Middle frontal gyrus (tissue), 1 donor: ENCODE measurements at regions not wholly inside any gene's neighbourhood (a gene's known extent, or its start where the extent isn't known, plus 50 kb on each side); places are given as distances from the start of the nearest gene placed in this dataset.

Experiments used
- DNase-seq: peaks from one replicate; pipeline ENCODE4 v3.0.0-alpha.2; 2015; ENCODE audit warnings: low spot score; ENCODE audit errors: extremely low spot score

DNA sequence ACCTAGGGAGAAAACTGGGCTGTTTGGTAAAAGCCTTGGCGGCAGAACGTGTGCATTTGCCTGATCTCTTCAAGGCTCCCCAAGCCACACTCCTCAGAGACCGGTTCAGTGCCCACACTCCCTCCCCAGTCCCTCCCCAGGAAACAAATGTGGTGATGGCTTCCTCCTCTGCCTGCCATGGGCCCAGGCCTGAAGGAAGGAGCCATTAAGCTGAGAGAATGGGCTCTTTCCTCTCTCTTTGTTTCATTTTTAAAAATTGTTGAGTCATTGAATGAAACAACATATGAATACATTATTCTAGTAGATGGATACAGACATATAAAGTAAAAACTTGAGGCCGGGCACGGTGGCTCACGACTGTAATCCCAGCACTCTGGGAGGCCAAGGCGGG lies 50.6 kb upstream of the YWHAQ start:
- no peak for DNase-seq

DNA sequence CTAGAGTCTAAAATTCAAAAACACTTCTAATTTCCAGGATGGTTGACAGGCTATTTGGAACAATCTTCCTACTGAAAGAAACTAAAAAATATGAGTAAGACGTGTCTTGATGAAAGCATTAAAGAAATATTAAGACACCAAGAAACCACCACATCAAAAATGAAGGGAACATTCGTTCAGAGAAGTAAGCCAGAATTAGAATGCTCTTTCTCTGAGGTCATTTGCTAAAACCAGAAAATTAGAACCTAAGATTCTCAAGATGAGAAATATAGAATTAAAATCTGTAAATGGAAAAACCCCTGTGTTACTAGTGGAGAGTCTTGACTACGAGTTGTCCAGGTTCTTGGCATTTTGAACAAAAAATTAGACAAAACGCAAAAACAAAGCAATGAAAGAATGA lies 54.8 kb upstream of the YWHAQ start:
- no peak for DNase-seq

- DNase-seq = no peak
These were observed 55.3 kb upstream of the YWHAQ start for GRCh38 chr2:9686061-9686460.

DNA sequence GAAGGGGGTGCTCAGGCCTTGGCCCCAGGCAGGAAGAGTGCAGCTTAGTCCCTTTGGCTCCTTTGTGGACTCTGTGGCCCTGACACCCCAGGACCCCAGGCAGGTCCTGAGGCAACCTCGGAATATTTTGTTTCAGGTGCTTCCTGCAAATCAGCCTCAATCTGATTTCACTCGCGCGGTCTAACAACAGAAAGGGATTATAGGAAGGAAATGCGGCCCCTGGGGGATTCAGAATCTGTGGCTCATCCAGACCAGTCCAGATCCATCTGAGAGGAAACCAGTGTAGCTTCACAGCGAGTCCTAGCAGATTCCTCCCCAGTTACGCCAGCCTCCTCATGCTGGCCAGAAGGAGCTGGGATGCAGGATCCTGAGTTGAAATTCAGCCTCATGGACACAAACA lies 59.5 kb upstream of the YWHAQ start:
- DNase-seq = no peak

- DNase-seq = no peak
These were observed 60.1 kb upstream of the YWHAQ start for GRCh38 chr2:9690716-9691498.

GRCh38 chr2:9692456-9693195 lies 61.8 kb upstream of the YWHAQ start:
- no peak for DNase-seq

- no peak for DNase-seq
These were observed 62.3 kb upstream of the YWHAQ start for GRCh38 chr2:9693196-9693491.

- no peak for DNase-seq
These were observed 62.8 kb upstream of the YWHAQ start for GRCh38 chr2:9693646-9694045.

DNA sequence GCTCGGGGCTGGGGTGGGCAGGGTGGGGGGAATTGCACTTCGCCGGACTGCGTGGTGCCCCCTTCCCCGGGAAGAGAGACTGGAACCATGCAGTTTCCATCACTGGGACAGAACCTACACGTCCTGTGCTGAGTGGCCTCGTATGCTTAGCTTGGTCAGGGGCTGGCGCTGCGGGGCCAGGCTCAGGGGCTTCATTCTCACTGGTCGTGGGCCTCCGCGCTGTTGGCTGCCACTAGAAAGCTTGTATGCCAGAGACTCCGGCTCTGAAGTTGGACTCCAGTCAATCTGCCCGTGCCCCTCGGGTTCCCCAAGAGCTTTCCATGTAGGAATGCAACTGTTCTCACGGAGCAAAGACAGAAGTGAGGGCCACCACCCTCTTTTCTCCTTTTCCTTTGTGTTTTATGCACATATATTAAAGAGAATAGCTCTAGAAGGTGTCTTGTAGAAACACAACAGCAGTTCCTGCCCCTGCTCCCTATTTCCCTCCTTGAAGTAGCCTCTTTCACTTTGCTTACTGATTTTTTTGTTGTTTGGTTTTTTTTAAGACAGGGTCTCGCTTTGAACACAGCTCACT lies 64.0 kb upstream of the YWHAQ start:
- DNase-seq = no peak

DNA sequence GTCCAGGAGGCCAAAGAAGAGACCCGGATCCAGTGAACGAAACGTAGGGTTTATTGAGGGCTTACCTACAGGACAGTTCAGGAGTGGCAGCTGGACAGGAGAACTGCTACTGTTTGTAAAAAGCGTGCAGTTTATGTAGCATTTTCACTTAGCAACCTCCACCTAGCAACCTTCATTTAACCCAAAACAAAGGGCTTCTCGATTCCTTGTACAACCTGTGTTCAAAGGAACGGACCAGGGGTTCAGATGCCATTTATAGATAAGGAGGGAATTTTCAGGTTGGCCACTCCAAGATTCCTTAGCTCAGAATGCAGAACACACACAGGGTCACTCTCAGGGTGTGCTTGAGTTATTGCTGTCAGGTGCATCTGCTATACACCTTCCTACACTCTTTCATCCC lies 65.1 kb upstream of the YWHAQ start:
- no peak for DNase-seq

DNA sequence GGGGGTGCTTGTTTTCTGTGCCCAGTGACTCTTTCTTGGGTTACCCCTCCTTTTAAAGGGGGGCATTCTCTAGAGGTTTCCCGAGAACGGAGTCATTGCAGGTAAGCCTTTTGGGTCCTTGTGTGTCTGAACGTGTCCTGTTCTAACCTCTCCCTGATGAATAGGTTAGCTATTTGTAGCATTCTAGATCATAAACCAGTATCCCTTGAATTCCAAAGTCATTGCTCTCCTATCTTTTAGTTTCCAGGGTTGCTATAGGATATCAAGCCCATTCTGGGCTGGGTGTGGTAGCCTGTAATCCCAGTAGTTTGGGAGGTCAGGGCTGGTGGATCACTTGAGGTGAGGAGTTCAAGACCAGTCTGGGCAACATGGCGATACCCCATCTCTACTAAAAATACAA lies 65.9 kb upstream of the YWHAQ start:
- no peak for DNase-seq

GRCh38 chr2:9697909-9698308 lies 67.1 kb upstream of the YWHAQ start:
- DNase-seq = no peak

DNA sequence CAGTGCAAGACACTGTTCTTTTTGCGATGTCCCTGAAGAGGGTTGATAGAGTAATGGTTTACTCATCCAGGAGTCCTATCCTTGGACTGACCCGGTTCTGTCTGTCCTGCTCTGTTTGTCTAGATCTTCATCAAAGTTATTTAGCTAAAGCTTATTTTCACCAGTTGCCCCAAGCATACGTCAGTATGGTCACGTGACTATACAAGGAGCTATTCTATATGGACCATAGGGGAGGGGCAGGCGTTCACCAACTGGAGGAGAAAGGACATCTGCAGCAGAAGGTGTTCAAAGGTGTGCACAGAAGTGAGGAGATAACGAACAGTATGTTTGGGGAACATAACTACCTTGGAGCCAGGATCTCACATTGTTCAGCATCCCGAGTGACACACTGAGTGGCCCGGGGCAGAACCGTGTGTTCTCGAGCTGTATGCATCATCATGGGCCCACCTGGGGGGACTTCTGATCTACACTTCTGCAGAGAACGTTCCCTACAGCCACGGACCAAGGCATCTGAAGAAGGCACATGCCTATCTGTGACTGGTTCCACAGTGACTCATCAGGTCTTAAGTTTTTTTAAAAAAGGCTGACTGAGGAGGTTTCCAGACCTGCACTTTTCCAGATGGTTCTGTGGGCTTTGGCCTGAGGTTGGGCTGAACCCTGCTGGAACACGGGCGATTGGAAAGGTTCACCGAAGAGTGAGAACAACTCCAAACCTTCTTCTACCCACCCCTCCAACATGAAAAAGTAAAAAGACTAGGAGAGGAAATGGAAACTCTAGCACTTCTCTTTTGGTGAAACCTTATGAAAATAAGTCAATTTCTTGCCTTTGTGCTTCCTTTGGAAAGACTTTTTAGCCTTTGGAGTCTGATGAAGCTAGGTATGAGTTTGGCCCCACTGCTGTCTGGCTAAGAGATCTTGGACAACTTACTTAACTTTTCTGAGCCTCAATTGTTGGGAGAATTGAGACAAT lies 68.6 kb upstream of the YWHAQ start:
- DNase-seq = no peak

GRCh38 chr2:9700109-9700495 lies 69.3 kb upstream of the YWHAQ start:
- DNase-seq = no peak

GRCh38 chr2:9702604-9703084 lies 71.8 kb upstream of the YWHAQ start:
- DNase-seq = no peak

DNA sequence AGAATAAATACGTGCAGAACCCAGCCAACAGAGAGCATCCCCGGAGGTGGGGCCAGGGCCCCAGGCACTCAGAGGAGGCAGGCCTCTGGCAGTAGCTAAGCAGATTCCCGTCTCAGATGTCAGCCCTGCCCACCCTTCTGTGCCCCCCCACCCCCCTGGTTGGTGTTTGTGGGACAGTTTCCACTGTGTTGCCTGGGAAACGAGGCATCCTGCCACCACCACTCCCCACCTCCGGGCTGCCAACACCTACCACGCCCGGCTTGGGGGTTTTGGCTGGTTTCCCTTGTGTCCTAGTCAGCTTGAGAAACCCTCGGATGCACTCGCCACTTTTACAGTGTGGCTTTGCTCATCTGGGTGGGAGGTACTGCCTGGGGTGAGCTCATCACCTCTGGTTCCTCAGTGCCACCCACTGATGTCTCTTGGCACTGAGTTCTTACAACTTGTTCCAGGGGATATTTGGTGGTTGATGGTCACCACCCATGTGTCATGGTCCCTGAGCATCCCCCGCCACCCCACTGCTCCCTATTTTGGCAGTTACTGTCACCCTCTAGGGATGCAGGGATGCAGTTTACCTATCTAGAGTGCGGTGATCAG lies 72.4 kb upstream of the YWHAQ start:
- DNase-seq = no peak

DNA sequence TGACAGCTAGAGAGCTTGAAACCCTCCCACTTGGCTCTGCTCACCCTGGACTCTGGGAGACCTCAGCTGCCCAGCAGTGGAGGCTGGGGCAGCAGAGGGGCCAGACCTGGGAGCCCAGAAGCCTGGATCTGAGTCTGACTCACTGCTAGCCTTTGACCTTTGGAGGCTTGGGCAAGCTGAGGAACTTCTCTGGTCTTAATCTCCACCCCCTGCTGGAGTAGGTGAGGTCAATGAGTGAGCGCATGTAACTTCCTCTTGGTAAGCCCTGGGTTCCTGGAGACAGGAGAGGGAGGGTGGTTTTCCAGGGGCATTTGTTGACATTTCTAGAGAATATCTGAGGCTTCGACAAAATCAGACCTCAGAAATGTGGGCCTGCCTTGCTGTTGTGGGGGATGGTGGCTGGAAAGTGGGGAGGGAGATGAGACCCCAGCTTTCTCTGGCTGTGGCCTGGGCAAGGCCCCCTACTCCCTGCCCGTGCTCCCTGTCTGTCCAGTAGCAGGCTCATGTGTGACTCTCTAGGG lies 73.0 kb upstream of the YWHAQ start:
- no peak for DNase-seq

GRCh38 chr2:9704600-9704999 lies 73.8 kb upstream of the YWHAQ start:
- no peak for DNase-seq

GRCh38 chr2:9705196-9705595 lies 74.4 kb upstream of the YWHAQ start:
- no peak for DNase-seq

DNA sequence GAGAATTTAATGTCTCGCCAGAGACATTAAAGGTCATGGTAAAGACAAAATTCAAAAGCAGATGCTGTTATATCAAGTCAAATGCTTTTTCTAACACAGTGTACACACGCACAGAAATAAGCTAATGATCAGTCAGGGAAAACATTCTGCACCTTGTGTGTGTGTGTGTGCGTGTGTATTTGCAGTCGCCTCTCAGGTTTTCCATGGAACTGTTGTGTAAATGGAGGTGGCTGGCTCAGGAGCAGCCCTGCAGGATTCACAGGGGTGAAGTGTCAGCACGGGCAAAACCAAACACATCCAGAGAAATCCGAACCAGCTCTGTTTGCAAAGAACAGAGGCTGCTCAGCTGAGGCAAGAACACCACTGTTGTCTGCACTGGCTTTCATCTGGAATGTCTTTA lies 76.2 kb upstream of the YWHAQ start:
- DNase-seq = no peak

GRCh38 chr2:9707611-9708160 lies 76.9 kb upstream of the YWHAQ start:
- DNase-seq = no peak
